ENCODE measurements at regions not wholly inside any gene's neighbourhood (a gene's known extent, or its start where the extent isn't known, plus 50 kb on each side); places are given as distances from the start of the nearest gene placed in this dataset.

- Histone ChIP-seq H3K9me3 (replicated peaks) (no peaks in the 10 kb centered on the region), H3K4me1 (no peaks in the 10 kb centered on the region)
Observed at GRCh38 chrX:125003746-125004446, 315.8 kb upstream of the TEX13C start.

GRCh38 chrX:125004799-125005198, 314.9 kb upstream of the TEX13C start:
- Histone ChIP-seq H3K9me3 (replicated peaks) (no peaks in the 10 kb centered on the region), H3K4me1 (no peaks in the 10 kb centered on the region), H3K4me3 (no peak overlapping the region), H3K36me3 (no peaks in the 10 kb centered on the region), H3K27me3 (no peaks in the 10 kb centered on the region), H3K27ac (no peak overlapping the region)
- DNase-seq: no peak

More at GRCh38 chrX:125003746-125004446, 315.8 kb upstream of the TEX13C start:
- no peak for DNase-seq
- no peaks in the 10 kb centered on the region for H3K36me3 ChIP-seq
- no peaks in the 10 kb centered on the region for H3K27me3 ChIP-seq
- no peak overlapping the region for H3K4me3 ChIP-seq
- no peak overlapping the region for H3K27ac ChIP-seq

DNA sequence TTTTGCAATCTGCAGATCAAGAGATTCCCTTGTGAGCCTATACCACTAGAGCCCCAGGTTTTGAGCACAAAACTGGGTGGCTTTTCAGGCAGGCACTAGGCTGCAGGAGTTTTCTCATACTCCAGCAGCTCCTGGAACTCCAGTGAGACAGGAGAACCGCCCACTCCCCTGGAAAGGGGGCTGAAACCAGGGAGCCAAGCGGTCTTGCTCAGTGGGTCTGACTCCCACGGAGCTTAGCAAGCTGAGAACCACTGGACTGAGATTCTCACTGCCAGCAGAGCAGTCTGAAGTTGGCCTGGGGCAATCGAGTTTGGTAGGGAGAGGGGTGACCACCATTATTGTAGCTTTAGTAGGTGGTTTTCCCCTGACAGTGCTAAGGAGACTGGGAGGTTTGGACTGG, 313.8 kb upstream of the TEX13C start:
- no peak for DNase-seq
- no peaks in the 10 kb centered on the region for H3K27me3 ChIP-seq
- H3K36me3 ChIP-seq: no peaks in the 10 kb centered on the region
- no peak overlapping the region for H3K4me3 ChIP-seq
- no peaks in the 10 kb centered on the region for H3K9me3 ChIP-seq (replicated peaks)
- no peak overlapping the region for H3K27ac ChIP-seq
- no peaks in the 10 kb centered on the region for H3K4me1 ChIP-seq

- Histone ChIP-seq H3K4me3 (no peak overlapping the region), H3K9me3 (replicated peaks) (no peaks in the 10 kb centered on the region), H3K36me3 (no peaks in the 10 kb centered on the region), H3K27me3 (no peaks in the 10 kb centered on the region), H3K4me1 (0 out of 2 replicates have a peak, but pooled peaks cover 2% of the 10 kb centered on the region), H3K27ac (no peak overlapping the region)
- DNase-seq: no peak
Observed at GRCh38 chrX:125006704-125007103, 313.0 kb upstream of the TEX13C start.

GRCh38 chrX:125012585-125012984, 307.1 kb upstream of the TEX13C start:
- H3K4me3 ChIP-seq: no peak overlapping the region
- no peaks in the 10 kb centered on the region for H3K9me3 ChIP-seq (replicated peaks)
- no peaks in the 10 kb centered on the region for H3K27me3 ChIP-seq
- no peaks in the 10 kb centered on the region for H3K36me3 ChIP-seq
- H3K27ac ChIP-seq: no peak overlapping the region
- 0 out of 2 replicates have a peak, but pooled peaks cover 2% of the 10 kb centered on the region for H3K4me1 ChIP-seq
- DNase-seq: no peak

GRCh38 chrX:125029131-125029530, 290.5 kb upstream of the TEX13C start:
- Histone ChIP-seq H3K9me3 (replicated peaks) (no peaks in the 10 kb centered on the region), H3K36me3 (no peaks in the 10 kb centered on the region), H3K27me3 (no peaks in the 10 kb centered on the region; the same call in 1 of the 2 replicates), H3K4me3 (no peak overlapping the region), H3K4me1 (no peaks in the 10 kb centered on the region), H3K27ac (no peak overlapping the region)
- DNase-seq: no peak

All from SJCRH30 (cell line).